HEK293T (cell line): ENCODE measurements at regions not wholly inside any gene's neighbourhood (a gene's known extent, or its start where the extent isn't known, plus 50 kb on each side); places are given as distances from the start of the nearest gene placed in this dataset.
"Not testable (repeated sequence)": the region's sequence is repeated elsewhere in the genome, so short reads cannot be mapped to it uniquely, and the experiment has no call there.

Source experiments
- ARNT ChIP-seq: fragments of 450-650 bp; IDR thresholded peaks from 2 replicates; pipeline ENCODE4 v1.6.1; 2017; ENCODE audit warnings: mild to moderate bottlenecking
- BHLHE40 ChIP-seq: fragments of 450-650 bp; IDR thresholded peaks from 2 replicates; pipeline ENCODE4 v1.6.1; 2016; ENCODE audit warnings: mild to moderate bottlenecking, moderate library complexity, borderline replicate concordance
- FOXA1 ChIP-seq: fragments of 450-650 bp; IDR thresholded peaks from 2 replicates; pipeline ENCODE4 v1.6.1; 2016; ENCODE audit warnings: mild to moderate bottlenecking
- FOXM1 ChIP-seq: fragments of 450-650 bp; IDR thresholded peaks from 2 replicates; pipeline ENCODE4 v1.6.1; 2017; ENCODE audit warnings: mild to moderate bottlenecking, borderline replicate concordance
- HDGF ChIP-seq: fragments of 450-650 bp; IDR thresholded peaks from 2 replicates; pipeline ENCODE4 v1.6.1; 2017; ENCODE audit warnings: antibody characterized with exemption, borderline replicate concordance
- L3MBTL2 ChIP-seq: fragments of 450-650 bp; conservative IDR thresholded peaks from 2 replicates; pipeline ENCODE4 v1.6.1; 2016; ENCODE audit warnings: mild to moderate bottlenecking
- NFRKB ChIP-seq: fragments of 450-650 bp; IDR thresholded peaks from 2 replicates; pipeline ENCODE4 v1.6.1; 2016; ENCODE audit warnings: mild to moderate bottlenecking, moderate library complexity
- PKNOX1 ChIP-seq: fragments of 450-650 bp; IDR thresholded peaks from 2 replicates; pipeline ENCODE4 v1.6.1; 2016
- SP1 ChIP-seq: fragments of 450-650 bp; IDR thresholded peaks from 2 replicates; pipeline ENCODE4 v1.6.1; 2017
- TARDBP ChIP-seq: fragments of 450-650 bp; IDR thresholded peaks from 2 replicates; pipeline ENCODE4 v1.6.1; 2016

DNA sequence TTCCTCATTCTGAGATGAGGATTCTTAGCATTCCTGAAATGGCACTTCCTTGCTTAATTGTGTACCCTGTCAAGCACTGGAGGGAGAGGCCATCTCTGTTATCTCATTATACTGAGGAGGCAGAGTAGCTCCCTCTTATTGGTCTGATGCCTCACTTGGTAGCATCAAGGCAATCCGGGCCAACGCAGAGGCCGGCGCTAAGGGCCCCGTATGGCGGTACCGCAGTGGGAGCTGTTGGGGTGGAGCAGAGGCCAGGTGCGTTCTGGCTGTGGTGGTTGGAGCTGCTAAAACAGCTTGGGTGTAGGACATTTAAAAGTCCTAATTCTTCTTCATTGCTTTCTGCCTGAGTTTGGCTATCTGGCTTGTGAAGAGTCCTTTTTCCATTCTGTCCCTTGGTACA, 333.7 kb upstream of the NPAP1 start:
- TF ChIP-seq L3MBTL2, SP1, HDGF, TARDBP, PKNOX1, FOXM1, ARNT, FOXA1, NFRKB, BHLHE40: not testable (repeated sequence)
